WTC11 (cell line): ENCODE measurements at regions not wholly inside any gene's neighbourhood (a gene's known extent, or its start where the extent isn't known, plus 50 kb on each side); places are given as distances from the start of the nearest gene placed in this dataset.

Source experiments
- ATF1 ChIP-seq: sonication (generic); formaldehyde crosslinking; IDR thresholded peaks from 2 replicates; pipeline ENCODE4 v1.8.1; 2023; ENCODE audit warnings: mild to moderate bottlenecking, moderate library complexity, missing genetic modification reagents
- ATF2 ChIP-seq: sonication (generic); formaldehyde crosslinking; IDR thresholded peaks from 2 replicates; pipeline ENCODE4 v1.8.1; 2022; ENCODE audit warnings: low read depth, missing genetic modification reagents, borderline replicate concordance
- CTCF ChIP-seq: fragments of 200-600 bp; IDR thresholded peaks from 2 replicates; pipeline ENCODE4 v1.8.0; 2022; ENCODE audit warnings: antibody characterized with exemption
- JUN ChIP-seq: sonication (generic); formaldehyde crosslinking; IDR thresholded peaks from 2 replicates; pipeline ENCODE4 v1.8.0; 2023; ENCODE audit warnings: mild to moderate bottlenecking, missing genetic modification reagents
- MLX ChIP-seq: sonication (generic); formaldehyde crosslinking; IDR thresholded peaks from 2 replicates; pipeline ENCODE4 v1.8.1; 2023; ENCODE audit warnings: mild to moderate bottlenecking, missing genetic modification reagents, moderate library complexity
- NFYB ChIP-seq: sonication (generic); formaldehyde crosslinking; conservative IDR thresholded peaks from 2 replicates; pipeline ENCODE4 v1.8.0; 2022; ENCODE audit warnings: low read depth, missing genetic modification reagents
- ZNF512 ChIP-seq: sonication (generic); formaldehyde crosslinking; IDR thresholded peaks from 2 replicates; pipeline ENCODE4 v1.8.1; 2022; ENCODE audit warnings: missing genetic modification reagents, borderline replicate concordance

- TF ChIP-seq JUN (CRISPR knock-in tag) (no peak), MLX (CRISPR knock-in tag) (no peak), ATF1 (CRISPR knock-in tag) (no peak), CTCF (no peak), ATF2 (no peak), ZNF512 (CRISPR knock-in tag) (no peak), NFYB (no peak)
Observed at GRCh38 chr5:56349461-56349860, 116.3 kb upstream of the ANKRD55 start.
